ENCODE measurements at regions not wholly inside any gene's neighbourhood (a gene's known extent, or its start where the extent isn't known, plus 50 kb on each side); places are given as distances from the start of the nearest gene placed in this dataset.
"Not testable (repeated sequence)": the region's sequence is repeated elsewhere in the genome, so short reads cannot be mapped to it uniquely, and the experiment has no call there.

DNA sequence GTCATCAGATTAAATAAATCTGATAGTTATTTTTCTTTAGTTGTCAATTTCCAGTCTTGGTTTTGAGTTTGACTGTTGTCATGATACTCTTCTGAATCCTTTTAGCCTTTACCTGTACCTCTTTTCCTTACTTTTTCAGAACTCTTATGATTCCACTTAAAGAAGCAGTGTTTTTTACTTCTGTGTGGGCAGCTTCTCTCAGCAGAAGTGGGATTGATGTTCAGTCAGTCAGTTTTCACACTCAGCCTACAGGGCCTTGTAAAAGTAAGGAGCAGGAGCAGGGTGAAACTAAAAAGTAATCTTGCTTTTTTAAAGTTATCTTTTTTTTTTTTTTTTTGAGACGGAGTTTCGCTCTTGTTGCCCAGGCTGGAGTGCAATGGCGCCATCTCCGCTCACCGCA, 75.1 kb downstream of the HAUS1 start:
- no peak for DNase-seq (ENCODE audit: low read depth in 3 of 3)

DNA sequence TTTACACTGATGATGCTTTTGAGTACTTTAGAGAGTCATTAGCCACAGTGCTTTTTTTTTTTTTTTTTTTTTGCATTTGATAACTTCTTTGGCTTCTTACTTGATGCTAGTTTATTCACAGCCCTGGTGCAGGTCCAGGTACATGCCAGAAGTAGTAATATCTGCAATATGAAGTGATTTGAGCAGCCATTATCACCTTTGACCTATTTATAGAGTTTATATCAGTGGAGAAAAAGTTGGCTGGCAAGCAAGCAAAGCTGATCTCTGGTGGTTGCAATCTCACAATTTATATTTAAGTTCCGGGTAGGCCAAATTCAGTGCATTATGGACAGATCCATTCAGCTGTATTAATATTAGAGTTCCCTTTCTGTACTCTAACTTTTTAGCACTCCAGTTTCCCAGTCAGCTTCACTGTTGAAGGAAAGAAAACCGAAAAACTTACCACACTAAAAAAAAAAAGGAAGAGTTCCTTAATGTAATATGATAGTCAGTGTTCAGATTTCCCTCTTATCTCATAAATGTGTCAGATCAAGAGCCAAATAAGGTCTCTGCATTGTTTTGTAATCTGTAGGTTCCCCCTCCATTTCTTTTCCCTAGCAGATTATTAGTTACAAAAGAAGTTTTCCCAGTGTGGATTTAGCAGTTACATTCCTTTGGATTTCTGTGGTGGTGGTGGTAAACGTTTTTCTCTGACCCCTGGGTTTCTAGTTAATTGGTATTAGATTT, 78.6 kb downstream of the HAUS1 start:
- no peak for DNase-seq (ENCODE audit: low read depth in 3 of 3)

DNA sequence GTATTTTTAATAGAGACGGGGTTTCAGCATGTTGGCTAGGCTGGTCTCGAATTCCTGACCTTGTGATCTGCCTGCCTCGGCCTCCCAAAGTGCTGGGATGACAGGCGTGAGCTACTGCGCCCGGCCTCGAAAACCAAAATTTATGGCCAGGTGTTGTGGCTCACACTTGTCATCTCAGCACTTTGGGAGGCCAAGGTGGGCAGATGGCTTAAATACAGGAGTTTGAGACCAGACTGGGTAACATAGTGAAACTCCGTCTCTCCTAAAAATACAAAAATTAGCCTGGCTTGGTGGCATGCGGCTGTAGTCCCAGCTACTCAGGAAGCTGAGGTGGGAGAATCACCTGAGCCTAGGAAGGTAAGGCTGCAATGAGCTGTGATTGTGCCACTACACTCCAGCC, 80.1 kb downstream of the HAUS1 start:
- DNase-seq (ENCODE audit: low read depth in 3 of 3), result not testable (repeated sequence)

DNA sequence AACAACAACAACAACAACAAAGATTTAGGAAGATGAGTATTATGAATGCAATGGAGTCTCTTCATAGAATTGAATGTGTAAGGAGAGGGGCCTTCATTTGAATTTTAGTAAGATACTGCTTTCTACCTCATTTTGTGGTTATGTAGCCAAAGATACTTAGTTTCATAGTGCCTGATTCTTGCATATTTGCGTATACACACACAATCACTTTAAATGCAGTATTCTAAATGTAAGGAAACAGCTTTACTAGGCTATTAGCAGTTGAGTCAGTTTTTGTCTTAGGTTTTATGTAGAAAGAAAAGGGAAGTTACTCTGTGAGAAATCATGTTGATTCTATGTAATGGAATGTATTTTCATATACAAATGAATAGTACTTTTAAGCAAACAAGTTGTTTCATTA, 80.5 kb downstream of the HAUS1 start:
- DNase-seq (ENCODE audit: low read depth in 3 of 3), result no peak

DNA sequence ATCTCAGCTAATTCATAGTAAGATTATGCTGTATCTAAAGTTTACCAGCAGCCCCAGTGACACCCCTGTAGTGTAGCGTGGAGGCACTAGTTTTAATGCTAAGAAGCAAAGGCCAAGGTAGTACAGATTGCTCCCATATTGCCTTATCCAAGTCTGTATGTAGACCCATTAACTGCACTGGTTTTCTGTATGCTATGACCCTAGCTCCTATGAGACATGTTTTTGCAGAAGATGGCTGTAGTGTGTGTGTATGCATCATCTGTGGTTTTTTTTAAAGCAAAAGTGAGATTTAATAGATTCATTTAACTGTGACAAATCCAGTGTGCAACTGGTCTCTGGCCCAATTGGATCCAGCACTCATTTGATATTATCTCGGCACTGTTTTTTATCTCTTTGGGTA, 86.5 kb downstream of the HAUS1 start:
- no peak for DNase-seq (ENCODE audit: low read depth in 3 of 3)

DNA sequence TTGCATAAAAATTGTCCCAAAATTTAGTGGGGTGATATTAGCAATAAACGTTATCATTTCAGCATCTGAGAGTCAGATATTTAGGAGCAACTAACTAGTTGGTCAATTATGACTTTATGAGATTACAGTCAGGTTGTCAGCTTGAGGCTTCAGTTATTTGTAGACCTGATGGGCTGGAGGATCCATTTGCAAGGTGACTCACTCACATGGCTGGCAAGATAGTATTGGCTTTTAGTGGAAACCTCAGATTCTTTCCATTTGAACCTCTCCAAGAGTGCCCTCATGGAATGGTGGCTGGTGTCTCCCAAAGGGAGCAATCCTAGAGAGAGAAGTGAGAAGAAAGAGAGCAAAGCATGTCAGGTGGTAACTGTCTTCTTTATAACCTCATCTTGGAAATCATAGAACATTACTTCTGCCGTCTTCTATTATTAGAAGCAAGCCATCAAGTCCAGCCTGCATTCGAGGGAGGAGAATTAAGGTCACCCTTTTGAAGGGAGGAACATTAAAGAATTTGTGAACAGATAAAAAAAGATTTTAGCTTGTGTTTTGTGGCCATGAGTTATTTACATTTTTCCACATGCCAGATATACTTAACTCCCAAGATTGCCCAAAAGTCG, 92.5 kb downstream of the HAUS1 start:
- no peak for DNase-seq (ENCODE audit: low read depth in 3 of 3)

DNA sequence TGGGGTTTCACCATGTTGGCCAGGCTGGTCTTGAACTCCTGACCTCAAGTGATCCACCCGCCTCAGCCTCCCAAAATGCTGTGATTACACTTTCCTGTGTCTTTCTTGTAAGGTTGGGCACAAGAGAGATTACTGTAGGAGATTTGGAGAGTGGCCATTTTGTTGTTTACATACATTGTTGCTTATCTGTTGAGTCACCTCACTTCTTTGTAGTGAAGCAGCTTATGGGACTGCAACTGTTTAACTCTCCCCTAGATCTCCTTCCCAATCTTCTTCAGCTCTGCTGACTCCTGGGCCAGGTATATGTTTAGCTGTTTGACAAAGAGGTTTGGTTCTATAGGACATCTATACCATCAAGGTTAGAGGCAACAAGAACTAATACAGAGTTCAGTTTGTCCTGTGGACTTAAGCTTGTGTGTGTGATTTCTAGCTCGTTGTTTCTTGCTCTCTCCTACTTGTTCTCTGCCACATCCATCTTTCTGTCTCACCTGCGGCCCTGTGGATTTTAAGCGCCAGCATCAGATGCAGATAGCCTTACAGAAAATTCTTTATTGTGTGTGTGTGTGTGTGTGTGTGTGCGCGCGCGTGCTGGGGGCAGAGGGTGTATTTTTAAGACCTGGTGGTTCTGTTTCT, 95.4 kb downstream of the HAUS1 start:
- no peak for DNase-seq (ENCODE audit: low read depth in 3 of 3)

DNA sequence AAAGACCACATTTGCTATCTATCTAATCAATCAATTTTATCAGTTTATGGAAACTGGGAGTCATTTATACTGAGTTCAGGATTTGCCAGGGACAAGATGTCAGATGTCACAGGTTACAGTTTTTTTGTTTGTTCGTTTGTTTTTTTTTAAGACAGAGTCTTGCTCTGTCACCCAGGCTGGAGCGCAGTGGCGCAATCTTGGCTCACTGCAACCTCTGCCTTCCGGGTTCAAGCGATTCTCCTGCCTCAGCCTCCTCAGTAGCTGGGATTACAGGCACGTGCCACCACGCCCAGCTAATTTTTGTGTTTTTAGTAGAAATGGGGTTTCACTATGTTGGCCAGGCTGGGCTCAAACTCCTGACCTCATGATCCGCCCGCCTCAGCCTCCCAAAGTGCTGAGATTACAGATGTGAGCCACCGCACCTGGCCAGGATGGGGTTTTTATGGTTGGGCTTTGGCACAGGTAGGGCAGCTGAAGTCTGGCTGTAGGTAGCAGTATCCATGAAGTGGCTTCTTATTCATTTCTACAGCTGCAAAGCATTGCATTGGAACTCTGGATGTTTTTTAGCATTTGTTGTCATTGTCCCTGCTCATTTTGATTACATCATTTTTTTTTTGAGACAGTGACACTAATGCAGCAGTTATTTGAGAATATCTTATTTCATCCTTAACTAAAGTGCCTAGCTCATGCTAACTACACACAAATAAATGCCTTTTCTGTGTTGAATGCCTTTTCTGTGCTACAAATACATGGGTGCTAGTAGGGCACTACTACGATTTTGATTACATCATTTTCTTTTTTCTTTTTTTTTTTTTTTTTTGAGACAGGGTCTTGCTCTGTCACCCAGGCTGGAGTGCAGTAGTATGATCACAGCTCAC, 96.2 kb downstream of the HAUS1 start:
- not testable (repeated sequence) for DNase-seq (ENCODE audit: low read depth in 3 of 3)

DNA sequence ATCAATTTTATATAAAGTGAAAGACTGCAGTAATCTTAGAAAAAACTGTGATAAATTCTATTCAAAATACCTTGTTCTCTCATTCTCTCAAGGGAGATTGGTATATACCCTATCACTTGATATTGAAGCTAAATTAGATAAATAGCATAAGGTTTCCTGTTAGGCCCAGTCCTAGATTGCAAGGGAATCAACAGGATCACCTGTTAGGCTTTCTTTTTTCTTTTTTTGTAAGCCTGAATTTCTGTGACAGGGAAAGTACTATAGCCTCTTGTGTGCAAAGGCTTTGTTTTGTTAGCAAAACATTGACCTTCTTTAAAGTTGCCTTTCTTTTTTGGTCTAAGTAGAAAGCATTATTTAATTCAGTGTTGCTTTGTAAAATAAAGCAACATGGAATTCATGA, 100.0 kb downstream of the HAUS1 start:
- no peak for DNase-seq (ENCODE audit: low read depth in 3 of 3)

DNA sequence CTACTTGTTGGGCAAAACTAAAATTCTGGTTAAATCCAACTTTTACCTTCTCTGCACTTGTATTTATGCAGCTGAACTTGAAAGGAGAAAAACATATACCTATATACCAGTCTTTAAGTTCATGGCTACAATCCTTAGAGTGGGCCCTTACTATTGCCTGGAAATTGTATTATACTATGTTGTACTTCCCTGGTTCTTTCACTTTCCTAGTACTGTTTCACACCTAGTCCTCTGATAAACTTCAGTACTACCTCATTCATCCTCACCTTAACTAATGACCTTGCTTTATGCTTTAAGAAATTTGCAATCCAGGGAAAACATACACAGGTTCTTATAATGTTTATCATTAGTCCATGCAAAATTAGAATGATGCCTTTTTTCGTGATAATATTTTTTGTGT, 103.8 kb downstream of the HAUS1 start:
- no peak for DNase-seq (ENCODE audit: low read depth in 3 of 3)

DNA sequence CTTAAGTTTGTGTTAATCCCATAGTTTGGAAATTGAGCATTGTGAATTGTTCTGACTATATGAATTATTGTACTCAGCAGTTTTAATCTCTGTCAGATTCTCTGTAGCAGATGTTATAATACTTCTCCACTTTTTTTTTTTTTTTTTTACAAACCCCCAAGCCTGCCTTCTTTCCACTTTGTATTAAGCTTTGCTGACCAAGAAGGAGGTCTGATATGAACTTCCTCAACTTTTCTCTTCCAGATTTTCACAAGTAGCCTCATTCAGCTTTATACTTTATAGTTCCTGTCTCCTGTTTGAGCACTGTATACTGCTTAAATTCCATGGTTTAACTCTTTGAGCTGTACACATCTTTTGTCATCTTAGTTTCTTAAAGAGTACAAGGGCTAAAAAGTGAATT, 105.0 kb downstream of the HAUS1 start:
- no peak for DNase-seq (ENCODE audit: low read depth in 3 of 3)

DNA sequence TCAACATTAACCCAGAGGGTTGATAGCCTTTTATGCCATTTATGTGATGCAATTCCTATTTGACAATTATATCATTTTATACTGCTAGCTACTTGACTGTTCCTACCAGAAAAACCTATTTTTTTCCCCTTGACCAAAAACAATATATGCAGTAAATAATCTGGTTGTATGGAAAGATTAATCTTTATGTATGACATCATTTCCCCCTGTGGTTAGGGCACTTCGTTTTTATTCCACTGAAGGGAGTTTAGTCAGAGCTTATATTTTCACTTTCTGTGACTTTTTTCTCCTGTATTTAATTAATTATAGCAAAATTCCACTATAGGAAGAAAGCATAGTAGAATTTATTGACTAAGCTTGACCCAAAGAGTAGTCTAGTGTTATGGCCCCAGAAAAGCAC, 107.6 kb downstream of the HAUS1 start:
- DNase-seq (ENCODE audit: low read depth in 3 of 3), result no peak

DNA sequence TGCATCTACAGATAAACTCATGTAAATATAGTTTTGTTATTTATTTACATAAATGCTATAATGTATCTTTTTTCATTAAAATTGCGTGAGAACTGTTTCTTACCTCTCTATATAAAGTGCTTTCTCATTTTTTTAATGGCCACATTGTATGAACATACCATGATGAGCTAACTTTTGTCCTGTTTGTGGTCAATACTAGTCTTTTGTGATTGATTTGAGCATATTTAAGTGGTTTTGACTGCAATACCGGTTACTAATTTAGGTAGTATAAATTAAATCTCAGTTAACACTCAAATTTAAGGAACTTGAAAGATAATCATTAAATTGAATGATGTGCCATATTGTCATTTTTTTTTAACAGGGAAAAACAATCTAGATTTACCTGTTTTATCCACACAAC, 108.2 kb downstream of the HAUS1 start:
- DNase-seq (ENCODE audit: low read depth in 3 of 3), result no peak

DNA sequence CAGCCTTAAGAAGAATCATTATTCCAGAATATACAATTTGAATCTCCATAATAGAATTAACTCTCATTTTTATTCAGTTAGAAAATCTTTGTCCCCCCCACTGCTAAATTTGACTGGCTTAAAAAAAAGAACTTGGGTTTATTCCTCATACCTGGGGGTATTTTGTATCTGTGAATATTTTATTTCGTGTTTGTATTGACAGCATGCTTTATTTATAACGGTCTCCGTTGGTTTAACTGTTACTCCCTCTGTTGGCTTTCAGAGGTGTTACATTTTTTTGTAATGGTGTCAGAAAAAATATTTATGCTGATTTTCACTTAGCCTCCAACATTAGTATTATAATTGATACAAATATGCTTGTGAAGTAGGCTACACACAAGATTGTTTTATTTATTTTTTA, 109.1 kb downstream of the HAUS1 start:
- no peak for DNase-seq (ENCODE audit: low read depth in 3 of 3)

DNA sequence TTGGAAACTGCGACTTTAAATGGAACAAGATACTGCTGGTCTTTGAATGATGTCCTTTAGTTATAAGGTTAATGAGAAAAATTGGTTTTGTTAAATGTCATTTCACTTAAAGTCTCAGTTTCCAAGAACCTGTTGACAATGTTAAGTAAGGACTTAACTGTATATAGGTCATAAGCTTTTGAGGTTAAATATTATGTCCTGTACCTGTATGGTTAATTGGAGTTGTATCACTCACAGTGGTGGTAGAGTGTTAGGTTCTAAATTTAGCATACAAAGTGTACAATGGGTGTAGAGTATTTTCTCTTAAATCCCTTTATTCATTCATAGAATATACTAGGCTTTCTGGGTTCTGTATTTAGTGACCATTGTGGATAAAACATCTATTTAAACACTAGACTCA, 110.2 kb downstream of the HAUS1 start:
- no peak for DNase-seq (ENCODE audit: low read depth in 3 of 3)

DNA sequence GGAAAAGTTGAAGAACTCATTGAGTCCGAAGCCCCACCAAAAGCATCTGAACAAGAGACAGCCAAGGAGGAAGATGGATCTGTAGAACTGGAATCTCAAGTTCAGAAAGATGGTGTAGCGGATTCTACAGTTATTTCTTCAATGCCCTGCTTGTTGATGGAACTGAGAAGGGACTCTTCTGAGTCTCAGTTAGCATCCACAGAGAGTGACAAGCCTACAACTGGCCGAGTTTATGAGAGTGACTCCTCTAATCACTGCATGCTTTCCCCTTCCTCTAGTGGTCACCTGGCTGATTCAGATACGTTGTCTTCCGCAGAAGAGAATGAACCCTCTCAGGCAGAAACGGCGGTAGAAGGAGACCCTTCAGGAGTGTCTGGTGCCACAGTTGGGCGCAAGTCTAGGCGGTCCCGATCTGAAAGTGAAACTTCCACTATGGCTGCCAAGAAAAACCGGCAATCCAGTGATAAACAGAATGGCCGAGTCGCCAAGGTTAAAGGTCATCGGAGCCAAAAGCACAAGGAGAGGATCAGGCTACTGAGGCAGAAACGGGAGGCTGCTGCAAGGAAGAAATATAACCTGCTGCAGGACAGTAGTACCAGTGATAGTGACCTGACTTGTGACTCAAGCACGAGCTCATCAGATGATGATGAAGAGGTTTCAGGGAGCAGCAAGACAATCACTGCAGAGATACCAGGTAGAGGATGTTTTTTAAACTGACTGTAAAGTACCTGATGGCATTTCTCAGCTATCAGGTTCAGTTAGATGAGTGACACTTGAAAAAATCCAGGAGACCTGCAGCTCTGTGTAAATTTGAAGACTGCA, 111.9 kb downstream of the HAUS1 start:
- no peak for DNase-seq (ENCODE audit: low read depth in 3 of 3)

DNA sequence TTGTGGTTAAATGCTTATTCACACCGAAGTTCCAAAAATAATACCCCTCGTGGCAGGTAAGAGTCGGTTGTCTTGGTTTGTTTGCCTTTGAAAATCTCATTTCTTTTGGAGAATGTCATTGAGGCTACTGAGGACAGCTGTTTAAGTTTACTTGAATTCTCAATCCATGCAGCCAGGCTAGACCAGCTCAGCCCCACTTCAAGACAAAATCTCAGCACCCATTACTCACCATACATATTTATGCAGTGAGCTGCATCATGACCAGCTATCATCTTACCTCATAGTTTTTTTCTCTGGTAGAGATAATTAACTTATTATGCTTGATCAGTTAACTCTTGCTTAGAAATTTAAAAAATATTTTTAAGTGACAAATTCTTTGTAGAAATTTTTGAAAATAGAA, 115.9 kb downstream of the HAUS1 start:
- DNase-seq (ENCODE audit: low read depth in 3 of 3), result no peak

DNA sequence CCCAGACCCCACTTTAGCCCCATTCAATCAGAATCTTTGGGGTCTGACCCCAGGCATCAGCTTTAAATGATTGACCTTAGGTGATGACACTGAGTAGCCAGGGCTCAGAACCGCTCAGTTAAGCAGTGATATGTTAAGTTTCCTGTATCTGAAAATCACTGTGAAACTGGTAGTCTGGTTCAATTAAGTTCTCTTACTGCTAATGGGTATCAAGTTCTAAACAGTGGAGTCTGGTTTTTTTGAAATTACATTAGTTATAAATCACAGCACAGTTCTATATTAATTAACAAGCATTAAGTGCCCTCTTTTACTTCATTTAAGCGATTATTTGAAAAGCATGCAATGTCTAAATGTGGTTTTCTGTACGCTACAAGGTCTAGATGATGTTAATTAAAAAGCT, 117.9 kb downstream of the HAUS1 start:
- no peak for DNase-seq (ENCODE audit: low read depth in 3 of 3)

DNA sequence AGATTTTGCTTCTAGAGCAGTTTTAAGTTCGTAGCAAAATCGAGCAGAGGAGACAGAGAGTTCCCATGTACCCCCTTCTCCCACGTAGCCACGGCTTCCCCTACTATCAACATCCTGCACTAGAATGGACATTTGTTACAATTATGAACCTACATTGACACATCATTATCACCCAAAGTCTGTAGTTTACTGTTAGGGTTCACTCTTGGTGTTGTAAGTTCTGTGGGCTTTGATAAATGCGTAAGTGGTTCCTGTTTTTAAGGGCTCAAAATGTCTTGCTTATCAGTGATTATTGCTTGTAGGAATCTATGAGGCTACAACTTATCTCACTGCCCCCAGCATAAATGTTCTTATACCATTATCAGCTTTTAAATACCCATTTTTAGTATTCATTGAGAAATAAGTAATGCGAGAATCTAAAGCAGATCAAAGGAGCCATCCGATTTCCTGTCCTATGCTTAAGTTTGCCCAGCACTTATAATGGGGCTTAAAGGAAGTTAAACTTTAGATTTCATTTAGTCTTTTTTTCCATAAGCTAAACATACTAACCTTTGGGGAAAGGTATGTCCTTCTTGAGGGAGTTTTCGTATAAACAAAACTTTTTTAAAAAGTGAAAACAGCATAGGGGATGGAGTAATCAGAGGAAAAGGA, 118.7 kb downstream of the HAUS1 start:
- no peak for DNase-seq (ENCODE audit: low read depth in 3 of 3)

DNA sequence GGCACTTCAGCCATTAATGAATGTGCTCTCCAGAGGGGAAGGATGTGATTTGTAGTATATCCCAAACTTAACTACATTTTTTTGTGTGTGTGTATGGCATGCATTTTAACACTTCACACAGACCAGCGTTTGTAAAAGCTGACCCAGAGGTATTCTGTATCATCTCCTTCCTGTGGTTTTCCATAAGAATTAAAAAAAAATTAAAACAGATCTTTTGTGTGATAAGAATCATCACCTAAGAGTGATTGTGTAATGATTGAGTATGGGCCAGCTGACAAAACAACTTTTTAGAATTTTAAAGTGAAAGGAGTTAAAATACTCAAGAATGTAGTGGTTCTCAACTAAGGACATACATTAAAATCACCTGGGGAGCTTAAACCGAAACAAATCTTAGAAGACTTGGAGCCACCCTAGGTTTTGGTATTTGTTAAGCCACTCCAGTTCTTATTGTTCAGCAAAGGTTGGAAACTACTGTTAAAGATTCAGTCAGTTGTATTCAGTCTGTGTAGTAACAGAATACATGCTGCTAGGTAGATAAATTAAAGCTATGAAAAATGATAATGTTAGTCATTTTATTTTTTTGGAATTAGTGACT, 120.1 kb downstream of the HAUS1 start:
- DNase-seq (ENCODE audit: low read depth in 3 of 3), result no peak

DNA sequence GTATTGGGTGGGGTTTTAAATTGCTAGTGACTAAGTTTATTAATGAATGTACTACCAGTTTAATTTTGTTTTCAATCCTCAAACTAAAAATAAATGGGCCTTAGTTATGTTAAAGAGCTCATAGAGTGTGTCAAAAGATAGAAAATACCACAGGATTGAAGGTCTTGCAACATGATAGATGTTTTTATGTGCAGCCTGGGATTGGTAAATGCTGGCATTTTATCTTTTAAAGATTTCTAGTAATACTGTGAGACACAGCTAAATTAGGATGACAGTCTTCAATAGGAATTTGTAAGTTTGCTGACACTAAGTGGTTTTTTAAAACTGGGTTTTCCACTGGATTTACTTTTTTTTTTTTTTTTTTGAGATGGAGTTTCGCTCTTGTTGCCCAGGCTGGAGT, 122.3 kb downstream of the HAUS1 start:
- DNase-seq (ENCODE audit: low read depth in 3 of 3), result no peak
